Spleen (tissue), 11 donors: ENCODE measurements at regions not wholly inside any gene's neighbourhood (a gene's known extent, or its start where the extent isn't known, plus 50 kb on each side); places are given as distances from the start of the nearest gene placed in this dataset.

Experiments
- DNase-seq: peaks from one replicate; pipeline ENCODE4 v3.0.0-alpha.2; 2020
- H3K27ac ChIP-seq, 8 donors: fragments of 200-600 bp; sonication (generic) in 7 of 8; 1 replicate in 4 of 8; 2 replicates in 4 of 8; pipeline versions ENCODE4 v1.5.0 to v1.8.0; 2016 to 2021; ENCODE audit warnings: inconsistent platforms in 4 of 8, mild to moderate bottlenecking in 4 of 8, moderate library complexity in 1 of 8
- H3K27me3 ChIP-seq, 7 donors: fragments of 200-600 bp; sonication (generic) in 6 of 7; replicated peaks in 1 of 7; 1 replicate in 4 of 7; 2 replicates in 3 of 7; pipeline versions ENCODE4 v1.5.0 to v1.8.0; 2016 to 2021; ENCODE audit warnings: inconsistent platforms in 3 of 7, mild to moderate bottlenecking in 1 of 7
- H3K36me3 ChIP-seq, 6 donors: fragments of 200-600 bp; sonication (generic) in 5 of 6; 1 replicate in 4 of 6; 2 replicates in 2 of 6; pipeline versions ENCODE4 v1.5.0 to v1.8.0; 2016 to 2021; ENCODE audit warnings: inconsistent platforms in 2 of 6
- H3K4me1 ChIP-seq, 6 donors: fragments of 200-600 bp; sonication (generic) in 5 of 6; 1 replicate in 3 of 6; 2 replicates in 3 of 6; pipeline versions ENCODE4 v1.5.0 to v1.8.0; 2016 to 2021; ENCODE audit warnings: inconsistent platforms in 3 of 6
- H3K4me3 ChIP-seq, 8 donors: fragments of 200-600 bp; sonication (generic) in 7 of 8; 1 replicate in 4 of 8; 2 replicates in 4 of 8; pipeline versions ENCODE4 v1.5.0 to v1.8.0; 2016 to 2021; ENCODE audit warnings: inconsistent platforms in 4 of 8, mild to moderate bottlenecking in 4 of 8, moderate library complexity in 2 of 8
- H3K9me3 ChIP-seq, 8 donors: fragments of 200-600 bp; sonication (generic) in 7 of 8; 1 replicate in 4 of 8; 2 replicates in 4 of 8; pipeline versions ENCODE4 v1.5.0 to v1.8.0; 2016 to 2021; ENCODE audit warnings: inconsistent platforms in 4 of 8
- CTCF ChIP-seq, 11 experiments: fragments of 200-600 bp in 7 of 11; fragments of 450-650 bp in 4 of 11; sonication (generic) in 4 of 11; IDR thresholded peaks in 8 of 11; conservative IDR thresholded peaks in 3 of 11; 1 replicate in 7 of 11; 2 replicates in 4 of 11; pipeline versions ENCODE4 v1.4.0 to v1.8.0; 2016 to 2021; ENCODE audit warnings: antibody characterized with exemption in 11 of 11, inconsistent platforms in 4 of 11, mild to moderate bottlenecking in 1 of 11
- POLR2A ChIP-seq, 3 donors: fragments of 450-650 bp; IDR thresholded peaks; one replicate each; pipeline ENCODE4 v1.5.1; 2017; ENCODE audit warnings: antibody characterized with exemption in 3 of 3, mild to moderate bottlenecking in 1 of 3
- POLR2AphosphoS5 ChIP-seq, 3 donors: sonication (generic); formaldehyde crosslinking; IDR thresholded peaks; one replicate each; pipeline ENCODE4 v1.5.1; 2017; ENCODE audit warnings: antibody characterized with exemption in 3 of 3
- WGBS, 5 donors: extraction: QIAGEN DNeasy Blood & Tissue Kit in 3 of 5; methylation state at CpG; one replicate each; pipeline versions ENCODE4 v1.1.5 to v1.1.7; 2013 to 2018; 5-methylcytosine and 5-hydroxymethylcytosine counted together
- intact Hi-C: fragments of 100-400 bp; cut with DNase I; formaldehyde crosslinking; loops from one replicate; pipeline ENCODE4 v1.15.0; 2023; ENCODE audit warnings: low total_unique reads
- donor health status: healthy with polysubstance abuse.
- donor health status: DM: no; HTN: no; CAD: no; lungs with moderate emphysema.
- donor health status: DM: no; HTN: no; CAD: no.
- donor health status: Bipolar disorder and iron deficiency.
- donor health status: healthy.
- donor health status: DM: no; HTN: no; CAD: no.
- donor health status: DM: yes; HTN: yes; CAD: no.

GRCh38 chr5:27472871-27473270 is 434.5 kb upstream of the CDH9 start:
- intact Hi-C loops, result no loop called here
- TF ChIP-seq POLR2AphosphoS5 (IDR thresholded peaks at IDR 0.05) (no peak), CTCF (IDR thresholded peaks at IDR 0.05 in 8 of 11, conservative IDR thresholded peaks at IDR 0.05 in 3 of 11) (no peak), POLR2A (IDR thresholded peaks at IDR 0.05) (no peak)
- 68 to 83% (median 74%) methylated on average over 4 of the region's 4 CpGs for WGBS, 5 donors
- Histone ChIP-seq H3K27me3 (no peaks in the 10 kb centered on the region), H3K36me3 (no peaks in the 10 kb centered on the region), H3K4me3 (no peak overlapping the region), H3K4me1 (no peaks in the 10 kb centered on the region), H3K27ac (no peak overlapping the region), H3K9me3 (peaks cover 0 to 60% (median 35%) of the 10 kb centered on the region in 8 donors)
- DNase-seq, result no peak

GRCh38 chr5:27472000-27472763 is 433.8 kb upstream of the CDH9 start:
- WGBS, 5 donors, result 76 to 82% (median 78%) methylated on average over 11 of the region's 11 CpGs
- H3K4me1 ChIP-seq, result no peaks in the 10 kb centered on the region
- no peaks in the 10 kb centered on the region for H3K27me3 ChIP-seq
- DNase-seq, result no peak
- H3K36me3 ChIP-seq, result no peaks in the 10 kb centered on the region
- H3K4me3 ChIP-seq, result no peak overlapping the region
- intact Hi-C loops, result no loop called here
- TF ChIP-seq CTCF (IDR thresholded peaks at IDR 0.05 in 8 of 11, conservative IDR thresholded peaks at IDR 0.05 in 3 of 11), result no peak
- no peak for TF ChIP-seq POLR2A (IDR thresholded peaks at IDR 0.05)
- no peak for TF ChIP-seq POLR2AphosphoS5 (IDR thresholded peaks at IDR 0.05)
- H3K27ac ChIP-seq, result no peak overlapping the region
- H3K9me3 ChIP-seq, result peaks cover 0 to 53% (median 30%) of the 10 kb centered on the region in 8 donors

- no peak overlapping the region for H3K4me3 ChIP-seq
- no peak overlapping the region for H3K27ac ChIP-seq
- TF ChIP-seq POLR2A (IDR thresholded peaks at IDR 0.05) (no peak), CTCF (IDR thresholded peaks at IDR 0.05 in 8 of 11, conservative IDR thresholded peaks at IDR 0.05 in 3 of 11) (no peak), POLR2AphosphoS5 (IDR thresholded peaks at IDR 0.05) (no peak)
- WGBS, 5 donors, result 44 to 71% (median 55%) methylated on average over 1 of the region's 1 CpG
- H3K4me1 ChIP-seq, result no peaks in the 10 kb centered on the region
- intact Hi-C loops, result no loop called here
- H3K27me3 ChIP-seq, result no peaks in the 10 kb centered on the region
- peaks cover 0 to 23% (median 1%) of the 10 kb centered on the region in 8 donors for H3K9me3 ChIP-seq
- no peak for DNase-seq
- H3K36me3 ChIP-seq, result no peaks in the 10 kb centered on the region
Observed at GRCh38 chr5:27466959-27467358, 428.6 kb upstream of the CDH9 start.

GRCh38 chr5:27465140-27465539 is 426.8 kb upstream of the CDH9 start:
- Histone ChIP-seq H3K36me3 (no peaks in the 10 kb centered on the region), H3K27ac (no peak overlapping the region), H3K4me1 (no peaks in the 10 kb centered on the region), H3K27me3 (no peaks in the 10 kb centered on the region), H3K9me3 (peaks cover 0 to 20% (median 0%) of the 10 kb centered on the region in 8 donors), H3K4me3 (no peak overlapping the region)
- TF ChIP-seq CTCF (IDR thresholded peaks at IDR 0.05 in 8 of 11, conservative IDR thresholded peaks at IDR 0.05 in 3 of 11), result no peak
- TF ChIP-seq POLR2AphosphoS5 (IDR thresholded peaks at IDR 0.05), result no peak
- TF ChIP-seq POLR2A (IDR thresholded peaks at IDR 0.05), result no peak
- DNase-seq, result no peak
- intact Hi-C loops, result no loop called here
- 45 to 74% (median 58%) methylated on average over 5 of the region's 5 CpGs for WGBS, 5 donors
